HL-60 (cell line): ENCODE measurements at regions not wholly inside any gene's neighbourhood (a gene's known extent, or its start where the extent isn't known, plus 50 kb on each side); places are given as distances from the start of the nearest gene placed in this dataset.

Experiments
- POLR2AphosphoS5 ChIP-seq: IDR thresholded peaks from 2 replicates; pipeline ENCODE4 v1.6.1; 2012; ENCODE audit warnings: low read depth
- TF ChIP-seq, protein P1 (sequence below): IDR thresholded peaks from one replicate; pipeline ENCODE4 v1.5.1; 2011; ENCODE audit warnings: low read length, control low read depth, inconsistent platforms; ENCODE audit not compliant: insufficient read depth
- TF ChIP-seq, protein P2 (sequence below): IDR thresholded peaks from 2 replicates; pipeline ENCODE4 v1.6.1; 2012; ENCODE audit warnings: low read depth; ENCODE audit not compliant: insufficient replicate concordance

DNA sequence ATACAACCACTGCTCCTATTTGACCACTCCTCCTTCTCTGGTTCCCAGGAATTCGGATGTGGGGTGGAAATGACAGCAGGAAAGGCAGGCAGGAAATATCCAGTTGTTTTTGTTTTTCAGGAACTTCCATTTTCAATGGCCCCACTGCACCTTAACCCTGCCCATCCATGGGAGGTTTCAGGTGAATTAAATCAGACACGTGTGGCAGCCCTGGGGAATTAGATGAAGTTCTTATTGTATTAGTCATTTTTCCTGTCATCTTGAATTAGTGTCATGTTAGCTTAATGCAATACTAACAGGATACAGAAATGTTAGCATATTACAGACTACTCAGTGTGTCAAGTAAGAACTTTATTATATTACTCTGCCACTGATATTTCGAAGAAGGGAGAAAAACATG is 146.4 kb downstream of the CHD9NB start:
- TF ChIP-seq, protein P1, sequence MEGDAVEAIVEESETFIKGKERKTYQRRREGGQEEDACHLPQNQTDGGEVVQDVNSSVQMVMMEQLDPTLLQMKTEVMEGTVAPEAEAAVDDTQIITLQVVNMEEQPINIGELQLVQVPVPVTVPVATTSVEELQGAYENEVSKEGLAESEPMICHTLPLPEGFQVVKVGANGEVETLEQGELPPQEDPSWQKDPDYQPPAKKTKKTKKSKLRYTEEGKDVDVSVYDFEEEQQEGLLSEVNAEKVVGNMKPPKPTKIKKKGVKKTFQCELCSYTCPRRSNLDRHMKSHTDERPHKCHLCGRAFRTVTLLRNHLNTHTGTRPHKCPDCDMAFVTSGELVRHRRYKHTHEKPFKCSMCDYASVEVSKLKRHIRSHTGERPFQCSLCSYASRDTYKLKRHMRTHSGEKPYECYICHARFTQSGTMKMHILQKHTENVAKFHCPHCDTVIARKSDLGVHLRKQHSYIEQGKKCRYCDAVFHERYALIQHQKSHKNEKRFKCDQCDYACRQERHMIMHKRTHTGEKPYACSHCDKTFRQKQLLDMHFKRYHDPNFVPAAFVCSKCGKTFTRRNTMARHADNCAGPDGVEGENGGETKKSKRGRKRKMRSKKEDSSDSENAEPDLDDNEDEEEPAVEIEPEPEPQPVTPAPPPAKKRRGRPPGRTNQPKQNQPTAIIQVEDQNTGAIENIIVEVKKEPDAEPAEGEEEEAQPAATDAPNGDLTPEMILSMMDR, result no peak
- TF ChIP-seq POLR2AphosphoS5, result no peak
- TF ChIP-seq, protein P2, sequence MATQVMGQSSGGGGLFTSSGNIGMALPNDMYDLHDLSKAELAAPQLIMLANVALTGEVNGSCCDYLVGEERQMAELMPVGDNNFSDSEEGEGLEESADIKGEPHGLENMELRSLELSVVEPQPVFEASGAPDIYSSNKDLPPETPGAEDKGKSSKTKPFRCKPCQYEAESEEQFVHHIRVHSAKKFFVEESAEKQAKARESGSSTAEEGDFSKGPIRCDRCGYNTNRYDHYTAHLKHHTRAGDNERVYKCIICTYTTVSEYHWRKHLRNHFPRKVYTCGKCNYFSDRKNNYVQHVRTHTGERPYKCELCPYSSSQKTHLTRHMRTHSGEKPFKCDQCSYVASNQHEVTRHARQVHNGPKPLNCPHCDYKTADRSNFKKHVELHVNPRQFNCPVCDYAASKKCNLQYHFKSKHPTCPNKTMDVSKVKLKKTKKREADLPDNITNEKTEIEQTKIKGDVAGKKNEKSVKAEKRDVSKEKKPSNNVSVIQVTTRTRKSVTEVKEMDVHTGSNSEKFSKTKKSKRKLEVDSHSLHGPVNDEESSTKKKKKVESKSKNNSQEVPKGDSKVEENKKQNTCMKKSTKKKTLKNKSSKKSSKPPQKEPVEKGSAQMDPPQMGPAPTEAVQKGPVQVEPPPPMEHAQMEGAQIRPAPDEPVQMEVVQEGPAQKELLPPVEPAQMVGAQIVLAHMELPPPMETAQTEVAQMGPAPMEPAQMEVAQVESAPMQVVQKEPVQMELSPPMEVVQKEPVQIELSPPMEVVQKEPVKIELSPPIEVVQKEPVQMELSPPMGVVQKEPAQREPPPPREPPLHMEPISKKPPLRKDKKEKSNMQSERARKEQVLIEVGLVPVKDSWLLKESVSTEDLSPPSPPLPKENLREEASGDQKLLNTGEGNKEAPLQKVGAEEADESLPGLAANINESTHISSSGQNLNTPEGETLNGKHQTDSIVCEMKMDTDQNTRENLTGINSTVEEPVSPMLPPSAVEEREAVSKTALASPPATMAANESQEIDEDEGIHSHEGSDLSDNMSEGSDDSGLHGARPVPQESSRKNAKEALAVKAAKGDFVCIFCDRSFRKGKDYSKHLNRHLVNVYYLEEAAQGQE, result no peak
